ENCODE measurements at regions not wholly inside any gene's neighbourhood (a gene's known extent, or its start where the extent isn't known, plus 50 kb on each side); places are given as distances from the start of the nearest gene placed in this dataset.

- TF ChIP-seq POLR2A (IDR thresholded peaks at IDR 0.05) (no peak), POLR2AphosphoS5 (IDR thresholded peaks at IDR 0.05; ENCODE audit: insufficient read depth in 1 of 2, low read depth in 1 of 2) (no peak)
- TF ChIP-seq, protein P1, sequence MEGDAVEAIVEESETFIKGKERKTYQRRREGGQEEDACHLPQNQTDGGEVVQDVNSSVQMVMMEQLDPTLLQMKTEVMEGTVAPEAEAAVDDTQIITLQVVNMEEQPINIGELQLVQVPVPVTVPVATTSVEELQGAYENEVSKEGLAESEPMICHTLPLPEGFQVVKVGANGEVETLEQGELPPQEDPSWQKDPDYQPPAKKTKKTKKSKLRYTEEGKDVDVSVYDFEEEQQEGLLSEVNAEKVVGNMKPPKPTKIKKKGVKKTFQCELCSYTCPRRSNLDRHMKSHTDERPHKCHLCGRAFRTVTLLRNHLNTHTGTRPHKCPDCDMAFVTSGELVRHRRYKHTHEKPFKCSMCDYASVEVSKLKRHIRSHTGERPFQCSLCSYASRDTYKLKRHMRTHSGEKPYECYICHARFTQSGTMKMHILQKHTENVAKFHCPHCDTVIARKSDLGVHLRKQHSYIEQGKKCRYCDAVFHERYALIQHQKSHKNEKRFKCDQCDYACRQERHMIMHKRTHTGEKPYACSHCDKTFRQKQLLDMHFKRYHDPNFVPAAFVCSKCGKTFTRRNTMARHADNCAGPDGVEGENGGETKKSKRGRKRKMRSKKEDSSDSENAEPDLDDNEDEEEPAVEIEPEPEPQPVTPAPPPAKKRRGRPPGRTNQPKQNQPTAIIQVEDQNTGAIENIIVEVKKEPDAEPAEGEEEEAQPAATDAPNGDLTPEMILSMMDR (IDR thresholded peaks at IDR 0.05) = no peak
Measured at GRCh38 chr13:105338006-105338405, 1197.5 kb downstream of the EFNB2 start.

Measured in vagina (tissue), 2 donors.